Ovary (tissue), 3 donors: ENCODE measurements at regions not wholly inside any gene's neighbourhood (a gene's known extent, or its start where the extent isn't known, plus 50 kb on each side); places are given as distances from the start of the nearest gene placed in this dataset.

Experiments
- EP300 ChIP-seq: sonication (generic); formaldehyde crosslinking; IDR thresholded peaks from one replicate; pipeline ENCODE4 v1.6.1; 2017; ENCODE audit warnings: antibody characterized with exemption
- POLR2A ChIP-seq: fragments of 450-650 bp; IDR thresholded peaks from one replicate; pipeline ENCODE4 v1.6.1; 2017; ENCODE audit warnings: antibody characterized with exemption, mild to moderate bottlenecking, moderate library complexity
- TF ChIP-seq, protein P1 (sequence below), 3 donors: fragments of 450-650 bp in 2 of 3; fragments of 200-600 bp in 1 of 3; IDR thresholded peaks; one replicate each; pipeline versions ENCODE4 v1.5.1 to v1.8.0; 2016 to 2022; ENCODE audit warnings: antibody characterized with exemption in 3 of 3, mild to moderate bottlenecking in 1 of 3
- donor health status: DM: no; HTN: no; CAD: no.

DNA sequence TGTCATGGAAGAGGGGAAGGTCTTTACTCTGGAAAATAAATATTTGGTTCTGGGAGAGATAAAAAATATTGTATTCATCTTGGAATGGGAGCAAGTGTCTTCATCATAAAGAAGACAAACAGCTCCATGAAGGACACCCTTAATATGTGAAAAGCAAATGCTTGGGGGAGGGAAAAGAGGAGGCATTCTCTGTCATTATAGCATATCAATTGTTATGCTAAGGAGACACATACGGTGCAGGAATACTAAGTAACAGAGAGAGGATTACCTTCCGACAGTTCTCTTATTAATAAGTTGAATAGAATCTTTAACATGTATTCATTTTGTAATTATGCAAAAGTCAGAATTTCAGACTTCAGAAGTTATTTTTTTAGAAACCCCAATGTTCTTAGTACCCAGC, 634.4 kb downstream of the UTRN start:
- TF ChIP-seq, protein P1, sequence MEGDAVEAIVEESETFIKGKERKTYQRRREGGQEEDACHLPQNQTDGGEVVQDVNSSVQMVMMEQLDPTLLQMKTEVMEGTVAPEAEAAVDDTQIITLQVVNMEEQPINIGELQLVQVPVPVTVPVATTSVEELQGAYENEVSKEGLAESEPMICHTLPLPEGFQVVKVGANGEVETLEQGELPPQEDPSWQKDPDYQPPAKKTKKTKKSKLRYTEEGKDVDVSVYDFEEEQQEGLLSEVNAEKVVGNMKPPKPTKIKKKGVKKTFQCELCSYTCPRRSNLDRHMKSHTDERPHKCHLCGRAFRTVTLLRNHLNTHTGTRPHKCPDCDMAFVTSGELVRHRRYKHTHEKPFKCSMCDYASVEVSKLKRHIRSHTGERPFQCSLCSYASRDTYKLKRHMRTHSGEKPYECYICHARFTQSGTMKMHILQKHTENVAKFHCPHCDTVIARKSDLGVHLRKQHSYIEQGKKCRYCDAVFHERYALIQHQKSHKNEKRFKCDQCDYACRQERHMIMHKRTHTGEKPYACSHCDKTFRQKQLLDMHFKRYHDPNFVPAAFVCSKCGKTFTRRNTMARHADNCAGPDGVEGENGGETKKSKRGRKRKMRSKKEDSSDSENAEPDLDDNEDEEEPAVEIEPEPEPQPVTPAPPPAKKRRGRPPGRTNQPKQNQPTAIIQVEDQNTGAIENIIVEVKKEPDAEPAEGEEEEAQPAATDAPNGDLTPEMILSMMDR (IDR thresholded peaks at IDR 0.05), result no peak
- TF ChIP-seq EP300 (no peak), POLR2A (no peak)
